SKM-1 treated with dmso at 0.1 percent for 144 hours (cell line): ENCODE measurements at regions not wholly inside any gene's neighbourhood (a gene's known extent, or its start where the extent isn't known, plus 50 kb on each side); places are given as distances from the start of the nearest gene placed in this dataset.

Source experiments
- DNase-seq: peaks from one replicate; lab custom pipeline; 2025; ENCODE audit not compliant: unreplicated experiment; lab: John Stamatoyannopoulos, UW

DNA sequence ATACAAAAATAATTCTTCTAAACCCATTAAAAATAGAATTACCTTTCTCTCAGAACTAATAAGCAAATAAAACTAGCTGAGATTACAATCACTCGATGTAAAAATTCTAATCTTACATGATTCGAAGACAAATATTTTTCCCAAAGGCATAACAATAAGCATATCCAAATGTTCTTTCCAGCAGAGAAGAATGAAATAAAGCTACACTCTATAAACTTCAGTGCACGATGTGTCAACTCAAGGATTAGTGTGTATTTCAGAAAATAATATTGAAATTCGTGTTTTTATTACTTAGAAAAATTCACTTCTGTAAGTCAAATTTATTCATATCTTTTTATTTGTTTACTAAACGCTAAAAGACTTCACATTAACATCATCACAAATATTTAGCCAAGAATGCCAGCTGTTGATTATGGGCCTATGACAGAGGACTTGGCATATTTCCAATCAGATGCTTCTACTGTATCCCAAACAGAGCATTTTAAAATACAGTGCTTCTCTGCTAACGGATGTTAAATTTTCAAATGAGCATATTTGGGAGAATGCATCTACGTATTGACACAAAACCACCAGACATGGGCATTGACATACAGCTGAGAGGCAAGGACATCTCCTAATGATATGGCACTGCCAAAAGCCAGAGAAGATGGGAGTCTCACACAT, 54.7 kb upstream of the PDE7B start:
- DNase-seq = no peak

DNA sequence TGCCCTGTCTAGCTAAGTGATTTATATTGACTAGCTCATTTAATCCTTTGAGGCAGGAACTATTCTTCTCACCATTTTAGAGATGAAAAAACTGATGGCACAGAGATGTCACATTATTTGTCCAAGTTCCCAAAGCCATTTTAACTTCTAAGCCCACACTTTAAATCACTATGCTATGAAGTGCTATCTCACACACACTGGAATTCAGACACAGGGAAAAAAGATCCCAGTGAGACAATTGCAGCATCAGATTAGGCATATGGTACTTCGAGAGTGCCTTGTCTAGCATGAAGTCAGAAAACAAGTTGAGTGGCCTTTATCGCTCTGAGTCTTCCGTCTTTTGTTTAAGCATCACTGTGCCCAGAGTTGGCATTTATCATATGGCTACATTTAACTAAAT, 54.1 kb upstream of the PDE7B start:
- no peak for DNase-seq

DNA sequence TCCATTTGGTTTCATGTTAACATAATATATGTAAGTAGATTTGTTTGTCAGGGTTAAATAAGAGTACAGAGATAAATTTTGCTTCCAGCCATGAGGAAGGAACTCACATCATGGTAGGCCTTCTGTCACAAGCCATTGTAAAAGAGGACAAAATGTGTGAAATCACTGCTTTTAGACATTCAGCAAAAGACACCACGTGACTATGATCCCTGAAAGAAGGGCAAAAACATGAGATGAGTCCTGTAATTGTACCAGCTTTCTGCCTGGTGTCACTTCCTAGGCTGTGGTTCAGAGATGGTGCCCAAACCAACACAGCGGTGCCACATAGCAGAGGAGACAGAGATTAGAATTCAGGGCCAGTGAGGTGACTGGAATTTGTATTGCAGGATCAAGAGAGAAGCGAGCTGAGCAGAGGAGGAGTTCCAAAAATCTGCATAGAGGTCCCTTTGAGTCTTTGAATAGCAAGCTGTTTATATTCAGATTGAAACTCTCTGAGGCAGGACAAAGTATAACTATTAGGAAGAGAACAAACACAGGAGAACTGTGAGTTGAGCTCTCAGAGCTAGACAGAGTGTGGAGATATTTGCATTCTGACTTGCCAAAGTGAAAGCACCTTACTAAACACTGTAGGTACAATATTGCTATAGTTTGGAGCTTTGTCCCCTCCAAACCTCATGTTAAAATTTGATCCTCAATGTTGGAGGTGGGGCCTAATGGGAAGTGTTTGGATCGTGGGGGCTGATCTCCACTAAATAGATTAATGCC, 52.6 kb upstream of the PDE7B start:
- no peak for DNase-seq
